C4-2B (cell line): ENCODE measurements at regions not wholly inside any gene's neighbourhood (a gene's known extent, or its start where the extent isn't known, plus 50 kb on each side); places are given as distances from the start of the nearest gene placed in this dataset.
"Not testable (repeated sequence)": the region's sequence is repeated elsewhere in the genome, so short reads cannot be mapped to it uniquely, and the experiment has no call there.

Source experiments
- ZFX ChIP-seq: fragments of 450-650 bp; IDR thresholded peaks from 2 replicates; pipeline ENCODE4 v1.6.1; 2017
- TF ChIP-seq, protein P1 (sequence below): fragments of 450-650 bp; conservative IDR thresholded peaks from 2 replicates; pipeline ENCODE4 v1.5.1; 2017; ENCODE audit warnings: mild to moderate bottlenecking

GRCh38 chr6:148010516-148010915 is 332.1 kb upstream of the SASH1 start:
- TF ChIP-seq, protein P1, sequence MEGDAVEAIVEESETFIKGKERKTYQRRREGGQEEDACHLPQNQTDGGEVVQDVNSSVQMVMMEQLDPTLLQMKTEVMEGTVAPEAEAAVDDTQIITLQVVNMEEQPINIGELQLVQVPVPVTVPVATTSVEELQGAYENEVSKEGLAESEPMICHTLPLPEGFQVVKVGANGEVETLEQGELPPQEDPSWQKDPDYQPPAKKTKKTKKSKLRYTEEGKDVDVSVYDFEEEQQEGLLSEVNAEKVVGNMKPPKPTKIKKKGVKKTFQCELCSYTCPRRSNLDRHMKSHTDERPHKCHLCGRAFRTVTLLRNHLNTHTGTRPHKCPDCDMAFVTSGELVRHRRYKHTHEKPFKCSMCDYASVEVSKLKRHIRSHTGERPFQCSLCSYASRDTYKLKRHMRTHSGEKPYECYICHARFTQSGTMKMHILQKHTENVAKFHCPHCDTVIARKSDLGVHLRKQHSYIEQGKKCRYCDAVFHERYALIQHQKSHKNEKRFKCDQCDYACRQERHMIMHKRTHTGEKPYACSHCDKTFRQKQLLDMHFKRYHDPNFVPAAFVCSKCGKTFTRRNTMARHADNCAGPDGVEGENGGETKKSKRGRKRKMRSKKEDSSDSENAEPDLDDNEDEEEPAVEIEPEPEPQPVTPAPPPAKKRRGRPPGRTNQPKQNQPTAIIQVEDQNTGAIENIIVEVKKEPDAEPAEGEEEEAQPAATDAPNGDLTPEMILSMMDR: not testable (repeated sequence)
- not testable (repeated sequence) for TF ChIP-seq ZFX
